ENCODE measurements at regions not wholly inside any gene's neighbourhood (a gene's known extent, or its start where the extent isn't known, plus 50 kb on each side); places are given as distances from the start of the nearest gene placed in this dataset.
"Not testable (repeated sequence)": the region's sequence is repeated elsewhere in the genome, so short reads cannot be mapped to it uniquely, and the experiment has no call there.

DNA sequence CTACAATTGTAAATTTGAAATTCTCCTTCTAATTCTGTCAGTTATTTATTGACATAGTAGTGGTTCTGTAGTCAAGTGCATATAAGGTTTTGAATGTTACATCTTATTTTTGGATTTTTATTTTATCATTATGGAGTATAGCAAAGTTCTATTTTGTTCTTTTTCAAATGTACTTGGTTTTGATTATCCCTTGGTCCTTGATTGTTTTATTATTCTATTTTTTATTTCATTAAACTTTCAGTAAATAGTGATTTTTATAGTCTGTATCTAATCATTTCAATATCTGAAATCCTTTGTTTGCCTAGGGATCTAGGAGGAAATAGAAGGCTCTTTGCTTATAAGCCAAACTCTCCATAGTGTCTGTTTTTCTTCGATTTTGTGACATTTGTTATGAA, 87.8 kb downstream of the HFE start:
- DNase-seq (ENCODE audit: low read depth), result no peak

DNA sequence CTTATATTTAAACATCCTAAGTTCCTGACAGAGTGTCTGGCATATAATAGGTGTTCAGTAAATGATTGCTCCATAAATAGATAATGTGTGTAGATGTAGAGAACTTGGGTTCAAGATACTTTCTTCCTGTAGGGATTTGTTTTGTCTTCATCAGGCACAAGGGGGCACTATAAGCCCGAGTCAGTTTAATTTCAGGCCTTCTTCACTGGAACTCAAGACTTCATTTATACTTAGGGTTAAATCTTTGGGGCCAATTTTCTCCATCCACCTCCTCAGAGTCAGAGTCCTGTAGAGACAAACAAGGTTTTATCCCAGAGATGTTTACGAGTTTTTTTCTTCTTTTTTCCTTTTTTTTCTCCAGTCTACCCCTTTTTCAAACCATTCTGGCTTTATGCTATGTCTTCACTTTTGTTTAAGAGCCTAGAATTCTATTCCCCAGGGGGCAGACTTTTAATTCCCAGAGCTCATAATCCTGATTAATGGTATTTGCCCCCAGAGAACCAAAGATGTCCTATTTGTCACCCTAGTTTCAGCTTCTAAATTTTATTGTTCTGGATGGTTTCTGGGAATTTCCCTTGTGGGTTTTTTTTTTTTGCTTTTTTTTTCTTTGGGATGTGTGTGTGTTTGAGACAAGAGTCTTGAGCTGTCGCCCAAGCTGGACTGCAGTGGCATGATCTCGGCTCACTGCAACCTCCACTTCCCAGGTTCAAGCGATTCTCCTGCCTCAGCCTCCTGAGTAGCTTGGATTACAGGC, 88.4 kb downstream of the HFE start:
- peak; percentile 41 for DNase-seq (ENCODE audit: low read depth)

DNA sequence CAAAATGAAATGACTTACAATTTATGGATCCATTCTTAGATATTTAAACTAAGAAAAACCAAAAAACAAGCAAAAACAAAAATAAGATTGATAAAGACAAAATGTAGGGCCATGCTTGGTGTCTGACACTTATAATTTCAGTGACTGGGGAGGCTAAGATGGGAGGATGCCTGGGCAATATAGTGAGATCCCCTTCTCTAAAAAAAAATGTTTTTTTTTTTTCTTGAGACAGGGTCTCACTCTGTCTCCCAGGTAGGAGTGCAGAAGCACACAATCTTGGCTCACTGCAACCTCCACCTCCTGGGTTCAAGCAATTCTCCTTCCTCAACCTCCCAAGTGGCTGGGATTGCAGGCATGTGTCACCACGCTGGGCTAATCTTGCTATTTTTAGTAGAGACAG, 92.4 kb downstream of the HFE start:
- no peak for DNase-seq (ENCODE audit: low read depth)

DNA sequence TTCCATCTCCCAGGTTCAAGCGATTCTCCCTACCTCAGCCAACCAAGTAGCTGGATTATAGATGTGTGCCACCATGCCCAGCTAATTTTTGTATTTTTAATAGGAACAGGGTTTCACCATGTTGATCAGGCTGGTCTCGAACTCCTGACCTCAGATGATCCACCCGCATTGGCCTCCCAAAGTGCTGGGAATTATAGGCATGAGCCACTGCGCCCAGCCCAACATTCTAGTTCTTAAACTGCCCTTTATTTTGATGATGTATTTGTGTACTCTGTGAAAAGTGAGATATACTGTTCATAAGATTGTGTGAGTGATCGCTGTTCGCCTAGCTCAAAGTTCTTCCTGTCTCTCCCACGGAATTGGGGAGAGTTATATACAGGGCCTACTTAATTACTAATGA, 93.1 kb downstream of the HFE start:
- DNase-seq (ENCODE audit: low read depth), result no peak

DNA sequence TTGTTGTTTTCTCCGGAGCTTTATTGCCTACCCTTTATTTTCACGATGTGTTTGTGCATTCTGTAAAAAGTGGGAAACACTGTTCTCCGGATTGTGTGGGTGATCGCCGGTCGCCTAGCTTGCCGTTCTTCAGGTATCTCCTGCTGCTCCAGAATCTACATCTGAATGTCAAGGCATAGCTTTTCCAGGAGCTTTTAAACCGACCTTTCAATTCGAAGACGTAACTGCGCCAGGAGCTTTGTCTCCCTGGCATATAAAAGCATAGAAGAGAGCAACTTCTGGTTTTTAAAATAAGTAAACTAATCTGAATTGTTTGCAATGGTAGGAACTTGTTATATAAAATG, 96.0 kb downstream of the HFE start:
- no peak for DNase-seq (ENCODE audit: low read depth)

DNA sequence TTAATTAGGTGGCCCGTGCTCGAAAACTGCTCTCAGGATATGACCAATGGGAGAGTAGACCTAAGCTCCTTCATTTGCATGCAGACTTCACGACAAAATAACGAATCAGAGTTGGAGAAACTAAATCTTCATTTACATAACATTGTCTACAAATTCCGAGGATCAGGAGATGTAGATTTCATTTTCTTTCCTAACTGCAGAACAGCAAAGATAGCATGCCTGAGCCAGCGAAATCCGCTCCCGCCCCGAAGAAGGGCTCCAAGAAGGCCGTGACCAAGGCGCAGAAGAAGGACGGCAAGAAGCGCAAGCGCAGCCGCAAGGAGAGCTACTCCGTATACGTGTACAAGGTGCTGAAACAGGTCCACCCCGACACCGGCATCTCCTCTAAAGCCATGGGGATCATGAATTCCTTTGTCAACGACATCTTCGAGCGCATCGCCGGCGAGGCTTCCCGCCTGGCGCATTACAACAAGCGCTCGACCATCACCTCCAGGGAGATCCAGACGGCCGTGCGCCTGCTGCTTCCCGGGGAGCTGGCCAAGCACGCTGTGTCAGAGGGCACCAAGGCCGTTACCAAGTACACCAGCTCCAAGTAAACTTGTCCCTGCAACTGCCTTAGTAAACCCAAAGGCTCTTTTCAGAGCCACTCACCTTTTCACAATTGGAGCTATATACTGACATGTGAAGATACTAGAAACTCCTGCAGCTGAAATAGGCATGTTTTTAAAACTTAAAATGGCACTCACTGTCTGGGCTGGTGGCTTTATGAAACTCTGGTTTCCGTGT, 96.5 kb downstream of the HFE start:
- DNase-seq (ENCODE audit: low read depth), result no peak

DNA sequence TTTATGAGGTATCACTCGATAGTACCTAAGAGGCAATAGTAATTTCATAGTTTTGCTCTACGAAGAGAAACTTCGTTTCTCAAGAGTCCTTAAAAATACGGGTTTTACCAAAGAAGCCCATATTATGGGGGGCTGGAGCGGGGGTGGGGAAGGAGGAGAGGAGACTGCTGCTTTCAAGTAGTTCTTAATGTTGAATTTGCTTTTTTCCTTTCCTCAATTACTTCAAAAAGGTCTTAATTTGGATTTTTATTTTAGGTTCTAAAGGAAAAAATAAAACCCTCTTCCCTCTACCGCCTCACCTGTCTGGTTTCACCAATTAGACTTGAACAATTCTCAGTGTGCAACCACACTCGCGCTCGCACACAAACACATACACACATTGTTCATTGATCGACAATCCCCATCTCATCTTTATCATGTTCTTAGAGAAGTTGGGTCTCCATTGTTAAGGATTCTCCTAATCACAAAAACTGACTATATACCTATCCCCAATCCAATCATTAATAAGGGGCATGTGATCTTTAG, 97.2 kb downstream of the HFE start:
- DNase-seq (ENCODE audit: low read depth), result no peak

DNA sequence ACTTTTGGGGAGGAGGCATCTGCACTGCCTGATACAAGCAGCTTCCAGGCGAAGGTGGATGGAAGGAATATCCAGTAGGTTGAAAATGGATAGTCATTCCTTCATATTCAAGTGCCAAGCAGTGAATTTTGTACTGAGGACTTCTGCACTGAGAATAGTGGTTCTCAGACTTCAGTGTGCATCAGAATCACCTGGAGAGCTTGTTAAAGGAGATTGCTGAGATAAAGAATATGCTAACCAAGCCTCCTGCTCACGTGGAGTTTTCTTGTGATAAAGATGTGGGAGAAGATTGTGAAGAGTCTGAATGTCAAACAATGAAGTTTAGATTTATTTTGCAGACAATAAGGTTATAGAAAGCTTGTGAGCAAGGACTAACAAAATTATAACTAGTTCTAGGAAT, 97.8 kb downstream of the HFE start:
- no peak for DNase-seq (ENCODE audit: low read depth)

DNA sequence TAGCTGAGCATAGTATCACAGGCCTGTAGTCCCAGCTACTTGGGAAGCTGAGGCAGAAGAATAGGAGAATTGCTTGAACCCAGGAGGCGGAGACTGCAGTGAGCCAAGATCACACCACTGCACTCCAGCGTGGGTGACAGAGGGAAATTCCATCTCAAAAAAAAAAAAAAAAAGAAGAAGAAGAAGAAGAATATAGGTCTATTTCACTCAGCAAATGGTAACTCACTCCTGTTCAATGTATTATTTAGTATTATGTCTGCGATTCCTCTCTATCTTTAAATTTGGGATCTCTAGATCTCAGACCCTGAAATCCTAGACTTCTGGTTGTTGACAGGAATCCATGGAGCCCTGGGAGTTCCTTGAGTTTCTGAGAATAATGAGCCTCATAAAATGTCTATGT, 98.6 kb downstream of the HFE start:
- DNase-seq (ENCODE audit: low read depth), result no peak

DNA sequence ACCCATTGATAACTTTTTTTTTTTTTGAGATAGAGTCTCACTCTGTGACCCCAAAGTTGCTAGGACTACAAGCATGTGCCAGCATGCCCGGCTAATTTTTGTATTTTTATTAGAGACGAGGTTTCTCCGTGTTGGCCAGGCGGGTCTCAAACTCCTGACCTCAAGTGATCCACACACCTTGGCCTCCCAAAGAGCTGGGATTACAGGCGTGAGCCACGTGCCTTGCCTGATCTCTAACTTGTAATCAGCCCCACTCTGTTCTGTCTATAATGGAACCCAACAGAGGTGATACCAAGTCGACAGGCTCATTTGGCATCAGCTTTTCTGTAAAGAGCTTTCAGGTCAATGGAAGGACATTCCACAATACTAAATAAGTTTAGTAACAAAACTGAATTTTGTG, 99.4 kb downstream of the HFE start:
- DNase-seq (ENCODE audit: low read depth), result no peak

DNA sequence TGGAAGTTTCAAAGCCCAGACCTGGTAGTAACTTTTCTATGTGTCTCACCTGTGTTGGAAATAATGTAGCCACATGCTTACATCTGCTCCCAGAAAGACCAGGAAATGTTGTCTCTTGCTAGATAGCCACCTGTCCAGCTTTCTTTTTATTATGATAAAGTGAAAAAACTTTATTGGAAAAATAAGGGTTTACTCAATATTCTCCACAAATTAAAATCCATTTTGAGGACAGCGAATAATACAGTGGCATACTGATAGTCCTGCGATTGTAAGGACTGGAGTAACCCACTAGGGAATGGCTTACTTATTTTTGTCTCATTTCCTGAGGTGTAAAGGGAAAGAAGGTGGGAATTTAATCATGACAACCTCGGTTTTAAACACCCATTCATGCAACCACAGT, 100.1 kb downstream of the HFE start:
- DNase-seq (ENCODE audit: low read depth), result no peak

DNA sequence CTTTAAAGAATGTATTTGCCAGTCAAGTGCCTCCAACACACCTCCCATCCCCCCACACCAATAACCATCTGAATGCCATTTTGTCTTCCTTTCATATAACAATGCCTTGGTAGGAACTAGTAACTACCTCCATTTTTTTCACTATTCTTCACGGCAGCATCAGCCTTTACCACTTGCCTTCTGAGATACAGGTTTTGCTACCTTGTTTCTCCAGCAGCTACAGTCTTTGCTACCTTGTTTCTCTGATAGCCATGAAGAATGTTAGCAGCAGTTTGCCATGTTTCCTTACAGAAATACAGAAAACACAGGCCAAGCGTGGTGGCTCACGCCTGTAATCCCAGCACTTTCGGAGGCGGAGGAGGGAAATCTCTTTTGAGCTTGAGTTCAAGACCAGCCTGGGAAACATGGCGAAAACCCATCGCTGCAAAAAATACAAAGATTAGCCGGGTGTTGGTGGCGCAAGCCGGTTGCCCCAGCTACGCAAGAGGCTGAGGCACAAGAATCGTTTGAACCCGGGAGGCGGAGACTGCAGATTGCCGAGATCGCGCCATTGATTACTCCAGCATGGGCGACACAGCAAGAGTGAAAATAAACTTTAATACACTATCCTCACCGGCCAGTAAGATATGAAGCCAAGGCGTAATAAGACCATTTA, 100.9 kb downstream of the HFE start:
- DNase-seq (ENCODE audit: low read depth), result no peak

DNA sequence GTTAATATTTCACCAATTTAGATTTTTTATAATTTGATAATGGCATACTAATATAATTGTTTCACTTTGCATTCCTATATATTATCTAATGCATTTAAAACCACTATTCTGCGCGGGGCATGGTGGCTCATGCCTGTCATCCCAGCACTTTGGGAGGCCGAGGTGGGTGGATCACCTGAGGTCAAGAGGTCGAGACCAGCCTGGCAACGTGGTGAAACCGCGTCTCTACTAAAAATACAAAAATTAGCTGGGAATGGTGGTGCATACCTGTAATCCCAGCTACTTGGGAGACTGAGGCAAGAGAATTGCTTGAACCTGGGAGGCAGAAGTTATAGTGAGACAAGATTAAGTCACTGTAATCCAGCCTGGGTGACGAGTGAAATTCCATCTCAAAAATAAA, 104.3 kb downstream of the HFE start:
- not testable (repeated sequence) for DNase-seq (ENCODE audit: low read depth)

DNA sequence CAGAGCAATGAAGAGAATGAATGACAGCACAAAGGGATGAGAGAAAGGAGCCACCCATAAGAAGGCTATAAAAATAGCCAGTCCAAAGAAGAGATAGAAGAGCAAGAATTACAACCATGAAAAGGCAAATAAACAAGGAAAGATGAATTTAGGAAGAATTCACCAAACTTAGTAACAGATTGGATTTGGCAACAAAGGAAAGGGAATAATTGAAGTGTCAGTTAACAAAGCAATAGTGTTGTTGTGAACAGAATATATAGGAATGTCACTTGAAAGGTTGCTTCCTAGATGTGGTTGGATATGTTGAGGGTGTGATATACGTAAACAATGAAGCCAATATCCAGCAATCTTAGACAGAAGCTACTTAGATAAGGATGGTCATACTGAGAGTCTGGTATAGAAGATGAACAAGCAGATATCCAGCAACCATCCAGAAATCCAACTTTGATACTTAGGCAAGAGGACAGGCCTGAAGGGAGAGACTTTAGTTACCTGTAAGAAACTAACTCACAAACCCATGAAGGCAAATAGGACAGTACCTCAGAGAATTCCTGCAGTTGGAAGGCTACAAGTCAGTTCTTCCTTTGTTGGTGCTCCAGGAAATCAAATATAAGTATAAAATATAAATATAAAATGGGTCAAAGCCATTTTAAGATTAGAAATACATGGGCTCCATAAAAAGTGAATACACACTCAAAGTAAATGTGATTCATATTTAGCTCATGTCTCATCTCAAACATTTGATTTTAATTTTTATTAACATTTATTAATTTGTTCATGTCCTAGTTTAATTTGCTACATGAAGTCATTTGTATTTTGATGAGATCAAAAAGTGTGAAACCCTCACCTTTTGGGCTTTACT, 106.5 kb downstream of the HFE start:
- DNase-seq (ENCODE audit: low read depth), result no peak

DNA sequence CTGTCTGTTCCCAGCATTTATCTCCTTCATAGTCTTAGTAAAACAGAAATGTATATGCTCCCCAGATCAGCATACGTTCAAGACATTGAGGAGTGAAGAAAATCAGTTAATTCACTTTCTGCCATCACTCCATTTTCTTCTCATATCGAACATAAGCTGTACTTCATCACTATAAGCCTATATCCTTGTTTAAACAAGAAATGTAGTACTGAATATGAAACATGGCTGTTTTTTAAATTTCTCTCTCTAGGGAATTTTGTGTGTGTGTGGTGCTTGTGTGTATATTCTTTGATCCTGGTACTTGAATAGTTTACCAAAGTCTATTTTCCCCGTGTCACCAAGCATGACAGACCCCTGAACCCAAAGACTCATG, 107.1 kb downstream of the HFE start:
- no peak for DNase-seq (ENCODE audit: low read depth)

DNA sequence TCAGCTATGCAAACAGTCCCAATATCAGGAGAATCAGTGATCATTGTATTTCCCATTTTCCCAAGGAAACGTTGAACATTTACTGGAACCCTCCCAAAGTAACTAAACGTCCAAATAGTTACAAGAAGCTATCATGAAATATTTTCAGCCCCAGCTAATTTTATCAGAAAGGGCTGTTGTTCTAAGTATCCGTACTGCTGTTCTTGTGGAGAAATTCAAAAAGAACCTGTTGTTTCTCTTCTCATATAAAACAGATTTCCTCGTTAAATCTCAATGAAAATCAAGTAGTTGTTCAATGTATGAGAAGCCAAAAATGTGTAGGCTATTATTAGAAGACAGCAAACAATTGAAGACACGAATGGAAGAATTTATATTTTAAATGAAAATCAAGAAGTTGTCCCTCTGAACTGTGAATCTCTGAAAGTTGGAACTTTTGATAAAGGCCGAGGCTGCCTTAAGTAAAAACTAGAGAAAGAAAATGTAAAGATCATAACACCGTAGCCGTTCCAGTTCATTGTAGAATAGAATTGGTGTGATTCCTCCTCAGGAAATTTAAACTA, 107.7 kb downstream of the HFE start:
- no peak for DNase-seq (ENCODE audit: low read depth)

DNA sequence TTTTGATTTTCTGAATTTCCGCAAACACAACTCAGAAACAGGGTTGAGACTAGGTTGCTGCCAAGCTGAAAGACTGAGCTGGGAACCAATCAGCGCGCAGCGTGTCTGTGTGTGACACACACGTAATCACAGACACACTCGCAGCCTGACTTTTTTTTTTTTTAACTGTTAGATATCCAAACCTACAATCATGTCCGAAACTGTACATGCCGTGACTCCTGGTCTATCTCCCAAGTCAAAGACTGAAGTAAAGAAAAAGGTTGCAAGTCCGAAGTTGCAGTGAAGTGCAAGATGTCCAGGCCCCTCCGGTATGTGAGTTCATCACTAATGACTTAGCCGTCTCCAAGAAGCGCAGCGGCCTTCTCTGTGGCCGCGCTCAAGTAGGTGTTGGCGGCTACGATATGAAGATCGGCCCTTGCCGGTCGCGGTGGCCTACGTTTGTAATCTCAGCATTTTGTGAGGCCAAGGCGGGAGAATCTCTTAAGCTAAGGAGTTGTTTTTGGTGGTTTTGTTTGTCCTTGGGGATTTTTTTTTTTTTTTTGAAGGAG, 108.2 kb downstream of the HFE start:
- DNase-seq (ENCODE audit: low read depth), result peak; percentile 69

DNA sequence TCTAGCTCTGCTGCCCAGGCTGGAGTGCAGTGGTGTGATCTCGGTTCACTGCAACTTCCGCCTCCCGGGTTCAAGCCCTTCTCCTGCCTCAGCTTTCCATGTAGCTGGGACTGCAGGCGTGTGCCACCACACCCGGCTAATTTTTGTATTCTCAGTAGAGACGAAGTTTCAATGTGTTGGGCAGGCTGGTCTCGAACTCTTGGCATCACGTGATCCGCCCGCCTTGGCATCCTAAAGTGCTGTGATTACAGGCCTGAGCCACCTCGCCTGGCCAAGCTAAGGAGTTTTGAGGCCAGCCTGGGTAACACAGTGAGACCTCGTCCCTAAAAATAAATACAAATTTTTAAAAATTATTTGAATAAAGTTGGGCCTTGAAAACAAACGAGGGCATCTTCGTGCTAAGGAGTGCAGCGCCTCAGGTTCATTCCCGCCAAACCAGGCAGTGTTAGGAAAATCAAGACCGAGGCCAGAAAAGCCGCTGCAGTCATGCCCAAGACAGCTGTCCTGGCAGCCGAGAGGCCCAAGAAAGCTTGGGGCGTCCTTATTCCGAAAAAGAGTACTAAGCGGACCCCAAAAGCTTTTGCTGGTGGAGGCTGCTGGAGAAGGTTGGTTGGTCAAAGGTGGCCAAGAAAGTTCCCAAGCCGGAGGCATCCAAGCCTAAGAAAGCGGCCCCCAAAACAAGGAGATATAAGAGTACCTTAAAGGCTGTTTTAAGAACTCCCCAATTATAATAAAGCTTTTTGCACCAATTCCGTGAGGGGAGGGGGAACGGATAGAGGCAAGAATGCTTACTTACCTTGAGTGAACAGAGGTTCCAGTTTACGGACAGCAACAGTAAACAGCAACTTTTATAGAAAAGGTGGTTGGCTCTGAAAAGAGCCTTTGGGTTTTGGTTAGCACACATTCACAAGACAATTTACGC, 109.0 kb downstream of the HFE start:
- no peak for DNase-seq (ENCODE audit: low read depth)

DNA sequence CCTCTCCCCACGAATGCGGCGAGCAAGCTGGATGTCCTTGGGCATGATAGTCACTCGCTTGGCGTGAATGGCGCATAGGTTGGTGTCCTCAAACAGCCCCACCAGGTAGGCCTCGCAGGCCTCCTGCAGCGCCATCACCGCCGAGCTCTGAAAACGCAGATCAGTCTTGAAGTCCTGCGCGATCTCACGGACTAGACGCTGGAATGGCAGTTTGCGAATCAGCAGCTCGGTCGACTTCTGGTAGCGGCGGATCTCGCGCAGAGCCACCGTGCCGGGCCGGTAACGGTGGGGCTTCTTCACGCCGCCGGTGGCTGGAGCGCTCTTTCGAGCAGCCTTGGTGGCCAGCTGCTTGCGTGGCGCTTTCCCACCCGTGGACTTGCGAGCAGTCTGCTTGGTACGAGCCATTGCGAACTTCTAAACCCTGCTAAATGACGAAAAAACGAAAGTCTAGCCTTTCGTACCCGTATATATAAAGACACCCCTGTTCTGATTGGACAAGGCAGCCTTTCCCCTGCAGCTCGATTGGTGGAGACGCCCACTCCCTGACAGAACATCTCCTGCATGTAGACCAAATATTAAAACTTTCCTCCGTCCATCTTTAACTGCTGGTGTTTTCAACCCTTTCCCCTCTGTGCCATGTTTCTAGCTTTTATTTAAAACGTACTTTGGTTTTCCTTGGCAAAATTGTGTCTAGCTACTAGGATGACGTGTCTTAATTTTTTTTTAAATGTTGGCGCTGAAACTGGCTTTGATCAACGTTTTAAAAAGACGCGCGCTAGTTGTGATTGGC, 109.8 kb downstream of the HFE start:
- peak; percentile 62 for DNase-seq (ENCODE audit: low read depth)

DNA sequence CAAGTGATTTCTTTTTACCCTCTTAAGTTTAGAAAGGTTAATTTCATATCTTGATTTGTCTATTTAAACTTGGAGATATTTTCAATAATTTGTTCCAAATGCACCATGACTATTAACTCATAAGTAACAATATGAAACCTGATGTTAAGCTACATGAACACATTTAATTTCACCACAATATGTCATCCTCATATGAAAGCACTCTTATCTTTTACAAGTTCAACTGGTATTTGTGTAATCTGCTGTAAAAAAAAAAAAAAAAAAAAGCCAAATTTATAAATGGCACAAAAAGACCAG, 110.4 kb downstream of the HFE start:
- DNase-seq (ENCODE audit: low read depth), result no peak
